Stimulated activated CD4-positive, alpha-beta T cell treated with anti-CD3 and anti-CD28 coated beads, Interleukin-1b, Interleukin-23, amount 100 ng/mL, for 24 hours (primary cell): ENCODE measurements at regions not wholly inside any gene's neighbourhood (a gene's known extent, or its start where the extent isn't known, plus 50 kb on each side); places are given as distances from the start of the nearest gene placed in this dataset.
"Not testable (repeated sequence)": the region's sequence is repeated elsewhere in the genome, so short reads cannot be mapped to it uniquely, and the experiment has no call there.

Experiments used
- DNase-seq, 4 experiments: peaks; one replicate each; pipeline ENCODE4 v3.0.0-alpha.2; 2020; ENCODE audit warnings: low read depth in 4 of 4, low spot score in 1 of 4

- DNase-seq: no peak
These were observed 954.0 kb upstream of the CDH6 start for GRCh38 chr5:30239331-30240022.

- no peak for DNase-seq
These were observed 956.3 kb upstream of the CDH6 start for GRCh38 chr5:30237189-30237588.

GRCh38 chr5:30209755-30210154 lies 983.7 kb upstream of the CDH6 start:
- no peak for DNase-seq

- DNase-seq: no peak
These were observed 995.8 kb upstream of the CDH6 start for GRCh38 chr5:30197662-30198061.

- no peak for DNase-seq
These were observed 998.5 kb upstream of the CDH6 start for GRCh38 chr5:30195036-30195435.

GRCh38 chr5:30194595-30194994 lies 998.9 kb upstream of the CDH6 start:
- no peak for DNase-seq

- no peak for DNase-seq
These were observed 1009.7 kb upstream of the CDH6 start for GRCh38 chr5:30183795-30184194.

GRCh38 chr5:30156156-30156555 lies 1037.3 kb upstream of the CDH6 start:
- no peak for DNase-seq

GRCh38 chr5:30152431-30152830 lies 1041.1 kb upstream of the CDH6 start:
- DNase-seq: no peak

- DNase-seq: no peak
These were observed 1043.3 kb upstream of the CDH6 start for GRCh38 chr5:30150231-30150630.

GRCh38 chr5:30149526-30149925 lies 1044.0 kb upstream of the CDH6 start:
- no peak for DNase-seq

GRCh38 chr5:30147976-30148375 lies 1045.5 kb upstream of the CDH6 start:
- no peak for DNase-seq

GRCh38 chr5:30144059-30144458 lies 1049.4 kb upstream of the CDH6 start:
- DNase-seq: not testable (repeated sequence)

GRCh38 chr5:30142432-30142831 lies 1051.1 kb upstream of the CDH6 start:
- no peak for DNase-seq

- DNase-seq: no peak
These were observed 1072.4 kb upstream of the CDH6 start for GRCh38 chr5:30121043-30121442.

- no peak for DNase-seq
These were observed 1076.4 kb upstream of the CDH6 start for GRCh38 chr5:30117135-30117534.

- no peak for DNase-seq
These were observed 1079.9 kb upstream of the CDH6 start for GRCh38 chr5:30113542-30113941.

GRCh38 chr5:30112867-30113266 lies 1080.6 kb upstream of the CDH6 start:
- no peak for DNase-seq

GRCh38 chr5:30108051-30108450 lies 1085.4 kb upstream of the CDH6 start:
- no peak for DNase-seq

- DNase-seq: no peak
These were observed 1086.9 kb upstream of the CDH6 start for GRCh38 chr5:30106596-30106995.

GRCh38 chr5:30104872-30105596 lies 1088.5 kb upstream of the CDH6 start:
- no peak for DNase-seq

- DNase-seq: no peak
These were observed 1089.9 kb upstream of the CDH6 start for GRCh38 chr5:30103452-30104202.
